K562 (cell line): ENCODE measurements at regions not wholly inside any gene's neighbourhood (a gene's known extent, or its start where the extent isn't known, plus 50 kb on each side); places are given as distances from the start of the nearest gene placed in this dataset. TPM values are rescaled to one million over a fixed set of nuclear protein-coding genes. Genes with fewer than 3 reads are reported as not detected.

Experiments used
- small RNA-seq: library from RNA; depleted of rRNA; stranded (forward); fragments of <200 nt; gene quantifications from one replicate; pipeline ENCODE3, GENCODE V24; 2014

Small RNA genes lying in the stretch of these regions (small RNA-seq; reads per million reads assigned to genes)
- not detected for gene AC005345.1
- gene RF00019: not detected
- gene RNU1-142P: not detected
